MM.1S (cell line): ENCODE measurements at regions not wholly inside any gene's neighbourhood (a gene's known extent, or its start where the extent isn't known, plus 50 kb on each side); places are given as distances from the start of the nearest gene placed in this dataset.
"Not testable (repeated sequence)": the region's sequence is repeated elsewhere in the genome, so short reads cannot be mapped to it uniquely, and the experiment has no call there.

ENCODE experiments used
- EZH2 ChIP-seq: fragments of 300-600 bp; sonication (generic); optimal IDR thresholded peaks from 2 replicates; pipeline ENCODE3; 2017; ENCODE audit warnings: low read depth, mild to moderate bottlenecking, antibody characterized with exemption, low read length, mixed read lengths
- TF ChIP-seq, protein P1 (sequence below): fragments of 300-600 bp; sonication (generic); IDR thresholded peaks from 2 replicates; pipeline ENCODE4 v1.5.1; 2016; ENCODE audit warnings: antibody characterized with exemption, low read length, mixed read lengths

DNA sequence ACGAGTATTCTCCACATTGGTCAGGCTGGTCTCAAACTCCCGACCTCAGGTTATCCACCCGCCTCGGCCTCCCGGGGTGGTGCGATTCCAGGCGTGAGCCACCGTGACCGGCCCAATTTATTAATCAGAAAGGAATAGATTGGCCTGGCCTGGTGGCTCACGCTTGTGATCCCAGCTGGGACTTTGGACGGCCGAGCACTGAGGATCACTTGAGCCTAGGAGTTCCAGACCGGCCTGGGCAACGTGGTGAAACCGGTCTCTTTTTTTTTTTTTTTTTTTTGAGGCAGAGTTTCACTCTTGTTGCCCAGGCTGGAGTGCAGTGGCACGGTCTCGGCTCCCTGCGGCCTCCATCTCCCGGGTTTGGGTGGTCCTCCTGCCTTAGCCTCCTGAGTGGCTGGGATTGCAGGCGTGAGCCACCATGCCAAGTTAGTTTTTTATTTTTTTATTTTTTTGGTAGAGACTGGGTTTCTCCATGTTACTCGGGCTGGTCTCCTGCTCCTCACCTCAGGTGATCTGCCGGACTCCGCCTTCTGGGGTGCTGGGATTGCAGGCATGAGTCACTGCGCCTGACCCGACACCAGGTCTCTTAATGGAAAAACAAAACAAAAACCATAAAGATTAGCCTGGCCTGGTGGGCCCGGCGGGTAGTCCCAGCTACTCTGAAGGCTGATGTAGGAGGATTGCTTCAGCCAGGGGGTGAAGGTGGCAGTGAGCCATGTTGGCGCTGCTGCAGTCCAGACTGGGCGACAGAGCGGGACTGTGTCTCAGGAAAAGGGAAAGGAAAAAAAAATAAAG, 141.0 kb downstream of the GOLGA6L22 start:
- TF ChIP-seq, protein P1, sequence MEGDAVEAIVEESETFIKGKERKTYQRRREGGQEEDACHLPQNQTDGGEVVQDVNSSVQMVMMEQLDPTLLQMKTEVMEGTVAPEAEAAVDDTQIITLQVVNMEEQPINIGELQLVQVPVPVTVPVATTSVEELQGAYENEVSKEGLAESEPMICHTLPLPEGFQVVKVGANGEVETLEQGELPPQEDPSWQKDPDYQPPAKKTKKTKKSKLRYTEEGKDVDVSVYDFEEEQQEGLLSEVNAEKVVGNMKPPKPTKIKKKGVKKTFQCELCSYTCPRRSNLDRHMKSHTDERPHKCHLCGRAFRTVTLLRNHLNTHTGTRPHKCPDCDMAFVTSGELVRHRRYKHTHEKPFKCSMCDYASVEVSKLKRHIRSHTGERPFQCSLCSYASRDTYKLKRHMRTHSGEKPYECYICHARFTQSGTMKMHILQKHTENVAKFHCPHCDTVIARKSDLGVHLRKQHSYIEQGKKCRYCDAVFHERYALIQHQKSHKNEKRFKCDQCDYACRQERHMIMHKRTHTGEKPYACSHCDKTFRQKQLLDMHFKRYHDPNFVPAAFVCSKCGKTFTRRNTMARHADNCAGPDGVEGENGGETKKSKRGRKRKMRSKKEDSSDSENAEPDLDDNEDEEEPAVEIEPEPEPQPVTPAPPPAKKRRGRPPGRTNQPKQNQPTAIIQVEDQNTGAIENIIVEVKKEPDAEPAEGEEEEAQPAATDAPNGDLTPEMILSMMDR = not testable (repeated sequence)
- TF ChIP-seq EZH2 = not testable (repeated sequence)
